ENCODE measurements at regions not wholly inside any gene's neighbourhood (a gene's known extent, or its start where the extent isn't known, plus 50 kb on each side); places are given as distances from the start of the nearest gene placed in this dataset.

DNA sequence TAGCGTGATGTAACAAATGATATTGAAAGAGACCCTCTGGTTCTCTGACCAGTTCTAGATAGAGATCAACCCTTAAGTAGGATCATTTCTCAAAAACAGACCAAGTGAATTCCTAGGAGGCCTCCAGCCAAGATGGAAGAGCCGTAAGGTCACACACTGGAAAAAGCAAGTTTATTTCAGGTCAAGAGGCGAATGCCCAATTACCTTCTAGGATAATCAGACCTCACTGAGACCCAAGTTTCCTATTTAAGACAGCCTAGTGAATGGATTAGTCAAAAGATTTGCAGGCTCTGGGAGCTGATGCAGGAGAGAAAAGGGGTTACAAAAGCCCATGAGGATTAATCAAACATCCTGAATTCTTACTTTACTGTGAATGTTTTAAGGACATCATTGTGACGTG is 486.1 kb upstream of the NRP1 start:
- H2BK15ac ChIP-seq (ENCODE audit: low read length), result no peak overlapping the region
- H3K9me3 ChIP-seq (ENCODE audit: insufficient read depth in 2 of 2, low read depth in 1 of 2, low read length in 1 of 2), result no peaks in the 10 kb centered on the region
- no peaks in the 10 kb centered on the region for H3K27me3 ChIP-seq (replicated peaks in 1 of 4; ENCODE audit: control insufficient read depth in 3 of 4, extremely low read depth in 1 of 4, insufficient read depth in 3 of 4, low read length in 3 of 4)
- 88% methylated on average over 4 of the region's 4 CpGs; no CpG with 5 or more reads in 1 of the 2 experiments for WGBS, 2 experiments (ENCODE audit: extremely low coverage in 1 of 2, insufficient coverage in 1 of 2, insufficient read length in 1 of 2, insufficient replicate concordance in 2 of 2, low coverage in 1 of 2, low lambda C conversion rate in 2 of 2, missing lambda C conversion rate in 1 of 2)
- H4K8ac ChIP-seq (ENCODE audit: extremely low read depth, insufficient read depth, low read length), result no peak overlapping the region
- no peak overlapping the region for H3K56ac ChIP-seq (replicated peaks; ENCODE audit: insufficient read length, low read depth, low read length)
- H4K5ac ChIP-seq (ENCODE audit: insufficient read length, low read depth, low read length), result no peak overlapping the region
- H3K9ac ChIP-seq (replicated peaks in 1 of 4; ENCODE audit: extremely low read depth in 1 of 4, low read depth in 3 of 4, low read length in 3 of 4), result no peak overlapping the region
- no peaks in the 10 kb centered on the region for H3K79me2 ChIP-seq (ENCODE audit: control insufficient read depth in 1 of 2, insufficient read depth in 2 of 2, low read length in 2 of 2)
- H3K27ac ChIP-seq (ENCODE audit: low read depth, low read length), result no peak overlapping the region
- no peak overlapping the region for H4K91ac ChIP-seq (replicated peaks; ENCODE audit: insufficient read length, low read length)
- no peak overlapping the region for H2BK20ac ChIP-seq (ENCODE audit: low read length)
- FAIRE-seq (no peak), DNase-seq (ENCODE audit: low read depth in 1 of 2, low spot score in 2 of 2) (no peak)
- H2BK120ac ChIP-seq (replicated peaks; ENCODE audit: low read depth, low read length), result no peak overlapping the region
- H4K20me1 ChIP-seq (replicated peaks in 1 of 2; ENCODE audit: control insufficient read depth in 1 of 2, insufficient read depth in 2 of 2, low read length in 2 of 2), result no peaks in the 10 kb centered on the region
- no peaks in the 10 kb centered on the region for H3K23me2 ChIP-seq (ENCODE audit: low read depth, low read length)
- POLR2A ChIA-PET (ENCODE audit: partially characterized antibody), result no interaction called here
- H3K23ac ChIP-seq (ENCODE audit: insufficient read length), result no peak overlapping the region
- peaks cover 0 to 3% (median 0%) of the 10 kb centered on the region in 4 experiments; a peak in 1 of 7 replicates for H3K4me1 ChIP-seq (replicated peaks in 1 of 4; ENCODE audit: control insufficient read depth in 3 of 4, insufficient read depth in 4 of 4, low read length in 3 of 4)
- H3K18ac ChIP-seq (ENCODE audit: extremely low read depth, low read length), result no peak overlapping the region
- no peak overlapping the region for H3K4me3 ChIP-seq (ENCODE audit: extremely low read depth in 1 of 4, insufficient read depth in 2 of 4, low read depth in 3 of 4, low read length in 4 of 4)
- no peak overlapping the region for H2BK12ac ChIP-seq (ENCODE audit: low read depth, low read length)
- no peaks in the 10 kb centered on the region for H3K79me1 ChIP-seq (ENCODE audit: low read depth, low read length)
- no peak overlapping the region for H3K4ac ChIP-seq (replicated peaks; ENCODE audit: insufficient read length, low read depth, low read length)
- no peak overlapping the region for H2BK5ac ChIP-seq (ENCODE audit: low read depth, low read length)
- no peak overlapping the region for H2AFZ ChIP-seq (ENCODE audit: low read length)
- H2AK5ac ChIP-seq (ENCODE audit: low read depth, low read length), result no peak overlapping the region
- CTCF ChIA-PET (ENCODE audit: partially characterized antibody), result no interaction called here
- no peak overlapping the region for H3K4me2 ChIP-seq (ENCODE audit: insufficient read depth in 1 of 2, low read depth in 2 of 2, low read length in 2 of 2)
- H3K36me3 ChIP-seq (ENCODE audit: control insufficient read depth in 2 of 4, insufficient read depth in 4 of 4, low read length in 3 of 4), result no peaks in the 10 kb centered on the region
- TF ChIP-seq CHD2 (IDR thresholded peaks at IDR 0.05; ENCODE audit: low read length) (no peak), RAD21 (IDR thresholded peaks at IDR 0.05 in 1 of 2, conservative IDR thresholded peaks at IDR 0.05 in 1 of 2; ENCODE audit: low read depth in 2 of 2, low read length in 2 of 2) (no peak), POU5F1 (IDR thresholded peaks at IDR 0.05; ENCODE audit: low read depth, low read length) (no peak), CEBPB (IDR thresholded peaks at IDR 0.05; ENCODE audit: low read depth, low read length) (no peak), KDM5A (IDR thresholded peaks at IDR 0.05; ENCODE audit: low read length) (no peak)
- H3K14ac ChIP-seq (ENCODE audit: insufficient read length), result no peak overlapping the region

Data from H1 (cell line).